Panc1 (cell line): ENCODE measurements at regions not wholly inside any gene's neighbourhood (a gene's known extent, or its start where the extent isn't known, plus 50 kb on each side); places are given as distances from the start of the nearest gene placed in this dataset.

Experiments used
- ATAC-seq: fragments of 200-7000 bp; cut with Tn5 transposase; 2 replicates; pipeline ENCODE4 v1.9.1; 2020; ENCODE audit warnings: mild to moderate bottlenecking, moderate library complexity
- BruUV-seq: library from RNA; stranded (reverse); fragments of 400-500 nt; replicated peaks from 2 replicates; lab custom pipeline; 2021; lab: Mats Ljungman, UMichigan
- CTCF ChIA-PET: fragments of 300-600 bp; sonication (Branson Sonifier 250); formaldehyde crosslinking; loops from one replicate; lab custom pipeline; 2022; ENCODE audit warnings: antibody characterized with exemption; lab: Charles Lee
- POLR2A ChIA-PET: fragments of 300-600 bp; sonication (Branson Sonifier 250); formaldehyde crosslinking; loops from one replicate; lab custom pipeline; 2022; ENCODE audit warnings: antibody characterized with exemption; lab: Charles Lee
- DNase-seq: peaks from one replicate; pipeline ENCODE4 v3.0.0-alpha.2; 2010; ENCODE audit warnings: low read depth, low spot score
- H3K27ac ChIP-seq: 2 replicates; pipeline ENCODE4 v1.5.1; 2011; ENCODE audit warnings: mild to moderate bottlenecking, low read length, inconsistent platforms
- H3K27me3 ChIP-seq: fragments of 200-500 bp; sonication (Bioruptor generic); 2 replicates; pipeline ENCODE4 v1.6.0; 2014; ENCODE audit warnings: low read length, inconsistent platforms; ENCODE audit not compliant: control insufficient read depth, insufficient read depth
- H3K36me3 ChIP-seq: fragments of 200-500 bp; sonication (Bioruptor generic); 2 replicates; pipeline ENCODE4 v1.5.1; 2014; ENCODE audit warnings: inconsistent platforms, mild to moderate bottlenecking, low read length, moderate library complexity; ENCODE audit not compliant: control insufficient read depth, insufficient read depth
- H3K4me1 ChIP-seq: 2 replicates; pipeline ENCODE4 v1.5.1; 2011; ENCODE audit warnings: inconsistent platforms, mild to moderate bottlenecking, low read length, moderate library complexity; ENCODE audit not compliant: control insufficient read depth, insufficient read depth
- H3K4me3 ChIP-seq, 2 experiments: 2 replicates each; pipeline ENCODE4 v1.5.1; 2011 to 2012; ENCODE audit warnings: low read depth in 2 of 2, low read length in 2 of 2, mild to moderate bottlenecking in 2 of 2, inconsistent platforms in 1 of 2, moderate library complexity in 1 of 2
- H3K9me3 ChIP-seq: fragments of 200-500 bp; sonication (Bioruptor generic); 2 replicates; pipeline ENCODE4 v1.5.1; 2014; ENCODE audit warnings: low read depth, mild to moderate bottlenecking, inconsistent platforms, low read length, moderate library complexity; ENCODE audit not compliant: control insufficient read depth, insufficient read depth
- CTCF ChIP-seq: fragments of 450-650 bp; IDR thresholded peaks from 2 replicates; pipeline ENCODE4 v1.5.1; 2017; ENCODE audit warnings: mild to moderate bottlenecking
- POLR2AphosphoS5 ChIP-seq: IDR thresholded peaks from 2 replicates; pipeline ENCODE4 v1.6.1; 2012; ENCODE audit warnings: mild to moderate bottlenecking, low read depth, low read length, moderate library complexity
- REST ChIP-seq, 2 experiments: IDR thresholded peaks; 2 replicates each; pipeline ENCODE4 v1.6.1; 2011 to 2012; ENCODE audit warnings: low read depth in 2 of 2, control low read depth in 1 of 2, low read length in 1 of 2, mild to moderate bottlenecking in 1 of 2, moderate library complexity in 1 of 2; ENCODE audit not compliant: insufficient read depth in 1 of 2
- SIN3A ChIP-seq: IDR thresholded peaks from 2 replicates; pipeline ENCODE4 v1.6.1; 2012; ENCODE audit warnings: low read depth, mild to moderate bottlenecking, low read length, moderate library complexity, borderline replicate concordance; ENCODE audit not compliant: insufficient read depth
- TCF7L2 ChIP-seq: IDR thresholded peaks from 2 replicates; pipeline ENCODE4 v1.6.1; 2011; ENCODE audit warnings: mild to moderate bottlenecking, low read depth, low read length, inconsistent platforms
- in situ Hi-C: cut with HindIII; loops from 2 replicates; pipeline ENCODE4 v1.10.0; 2016; ENCODE audit warnings: low sequenced_read_pairs, low pct_unique_long_range_greater_than_20kb
- intact Hi-C: fragments of 100-400 bp; cut with micrococcal nuclease; formaldehyde crosslinking; loops from one replicate; pipeline ENCODE4 v1.10.0; 2022; ENCODE audit not compliant: unreplicated experiment

DNA sequence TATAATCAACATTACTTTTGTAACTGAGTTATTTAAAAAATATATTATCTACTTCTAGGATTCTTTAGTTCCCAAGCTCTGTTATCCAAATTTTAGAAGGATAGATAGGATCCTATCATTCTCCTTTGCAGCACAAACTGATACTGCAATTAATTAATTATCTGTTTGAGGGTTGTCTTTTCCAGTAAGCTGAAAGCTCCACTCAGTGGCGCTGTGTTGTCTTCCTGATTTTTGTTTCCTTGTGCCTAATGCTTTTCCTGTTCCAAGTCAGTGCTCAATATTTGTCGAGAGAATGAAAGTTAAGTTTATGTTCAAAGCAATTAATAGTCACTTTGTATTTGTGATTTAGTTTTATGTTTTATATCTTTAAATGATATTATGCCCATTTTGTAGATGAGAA, 107.4 kb upstream of the ANK2 start:
- H3K4me3 ChIP-seq, result no peak overlapping the region
- BruUV-seq, result no TSS peak
- no peak for DNase-seq
- no peak for ATAC-seq
- intact Hi-C loops (no loop called here), in situ Hi-C loops (no loop called here)
- TF ChIP-seq REST (IDR thresholded peaks at IDR 0.05; ENCODE audit: insufficient read depth in 1 of 2, low read depth in 2 of 2, low read length in 1 of 2), result no peak
- no peak for TF ChIP-seq TCF7L2
- TF ChIP-seq POLR2AphosphoS5, result no peak
- TF ChIP-seq SIN3A, result no peak
- no peak for TF ChIP-seq CTCF
- CTCF ChIA-PET, result no interaction called here
- H3K9me3 ChIP-seq, result no peaks in the 10 kb centered on the region
- H3K27me3 ChIP-seq, result no peaks in the 10 kb centered on the region
- POLR2A ChIA-PET, result no interaction called here
- no peak overlapping the region for H3K27ac ChIP-seq
- no peaks in the 10 kb centered on the region for H3K36me3 ChIP-seq
- no peaks in the 10 kb centered on the region for H3K4me1 ChIP-seq

- Histone ChIP-seq H3K36me3 (no peaks in the 10 kb centered on the region), H3K27me3 (no peaks in the 10 kb centered on the region), H3K4me1 (no peaks in the 10 kb centered on the region), H3K27ac (no peak overlapping the region), H3K4me3 (no peak overlapping the region), H3K9me3 (no peaks in the 10 kb centered on the region)
- ChIA-PET CTCF (no interaction called here), POLR2A (no interaction called here)
- in situ Hi-C loops (no loop called here), intact Hi-C loops (no loop called here)
- no TSS peak for BruUV-seq
- DNase-seq, result no peak
- TF ChIP-seq SIN3A (no peak), TCF7L2 (no peak), REST (IDR thresholded peaks at IDR 0.05; ENCODE audit: insufficient read depth in 1 of 2, low read depth in 2 of 2, low read length in 1 of 2) (no peak), CTCF (no peak), POLR2AphosphoS5 (no peak)
- no peak for ATAC-seq
Observed at GRCh38 chr4:112942997-112943396, 106.5 kb upstream of the ANK2 start.
